GM12873 (cell line): ENCODE measurements at regions not wholly inside any gene's neighbourhood (a gene's known extent, or its start where the extent isn't known, plus 50 kb on each side); places are given as distances from the start of the nearest gene placed in this dataset.

Experiments used
- CTCF ChIP-seq: IDR thresholded peaks from 2 replicates; pipeline ENCODE4 v1.5.1; 2012; ENCODE audit warnings: low read depth, mild to moderate bottlenecking, moderate library complexity, low read length, control low read depth; ENCODE audit not compliant: insufficient read depth; ENCODE audit errors: missing control alignments

- no peak for TF ChIP-seq CTCF
Observed at GRCh38 chr21:16134134-16134533, 404.4 kb downstream of the USP25 start.

- TF ChIP-seq CTCF = no peak
Observed at GRCh38 chr21:16137106-16137505, 407.3 kb downstream of the USP25 start.

GRCh38 chr21:16145052-16145451 lies 415.3 kb downstream of the USP25 start:
- TF ChIP-seq CTCF = no peak

- TF ChIP-seq CTCF = no peak
Observed at GRCh38 chr21:16145479-16145878, 415.7 kb downstream of the USP25 start.

GRCh38 chr21:16154321-16154720 lies 424.5 kb downstream of the USP25 start:
- no peak for TF ChIP-seq CTCF

- TF ChIP-seq CTCF = no peak
Observed at GRCh38 chr21:16154951-16155635, 425.3 kb downstream of the USP25 start.

- TF ChIP-seq CTCF = no peak
Observed at GRCh38 chr21:16156841-16157489, 427.2 kb downstream of the USP25 start.
